Neural progenitor cell (in vitro differentiated cells): ENCODE measurements at regions not wholly inside any gene's neighbourhood (a gene's known extent, or its start where the extent isn't known, plus 50 kb on each side); places are given as distances from the start of the nearest gene placed in this dataset.

ENCODE experiments used
- EZH2 ChIP-seq: fragments of 200-600 bp; sonication (generic); IDR thresholded peaks from 2 replicates; pipeline ENCODE4 v1.6.1; 2017; ENCODE audit warnings: antibody characterized with exemption, mild to moderate bottlenecking, moderate library complexity
- TF ChIP-seq, protein P1 (sequence below): fragments of 200-600 bp; sonication (generic); IDR thresholded peaks from 2 replicates; pipeline ENCODE4 v1.5.1; 2017; ENCODE audit warnings: antibody characterized with exemption, mild to moderate bottlenecking

DNA sequence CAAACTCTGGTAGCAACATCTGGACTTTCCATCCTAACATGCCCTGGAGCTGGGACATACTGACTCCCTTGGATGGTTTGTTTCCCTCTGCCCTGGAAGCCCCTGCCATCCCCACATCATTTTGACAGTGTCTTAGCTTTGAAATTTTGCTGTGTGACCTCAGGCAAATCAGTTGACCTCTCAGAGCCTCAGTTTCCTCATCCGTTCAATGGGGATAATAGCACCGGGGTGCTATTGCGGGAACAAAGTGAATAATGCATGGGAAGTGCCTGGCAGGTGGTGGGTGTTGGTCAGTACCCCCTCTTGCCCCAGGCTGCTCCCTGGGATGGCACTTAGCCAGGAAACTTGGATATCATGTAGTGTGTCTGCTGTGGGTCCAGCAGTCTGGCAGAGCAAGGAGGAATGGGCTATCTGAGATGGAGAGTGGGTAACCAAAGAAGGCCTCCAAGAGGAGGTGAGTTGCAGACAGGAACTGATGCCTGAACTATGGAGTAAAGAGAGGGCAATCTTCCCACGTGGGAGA, 88.6 kb downstream of the MRPL14 start:
- no peak for TF ChIP-seq EZH2
- TF ChIP-seq, protein P1, sequence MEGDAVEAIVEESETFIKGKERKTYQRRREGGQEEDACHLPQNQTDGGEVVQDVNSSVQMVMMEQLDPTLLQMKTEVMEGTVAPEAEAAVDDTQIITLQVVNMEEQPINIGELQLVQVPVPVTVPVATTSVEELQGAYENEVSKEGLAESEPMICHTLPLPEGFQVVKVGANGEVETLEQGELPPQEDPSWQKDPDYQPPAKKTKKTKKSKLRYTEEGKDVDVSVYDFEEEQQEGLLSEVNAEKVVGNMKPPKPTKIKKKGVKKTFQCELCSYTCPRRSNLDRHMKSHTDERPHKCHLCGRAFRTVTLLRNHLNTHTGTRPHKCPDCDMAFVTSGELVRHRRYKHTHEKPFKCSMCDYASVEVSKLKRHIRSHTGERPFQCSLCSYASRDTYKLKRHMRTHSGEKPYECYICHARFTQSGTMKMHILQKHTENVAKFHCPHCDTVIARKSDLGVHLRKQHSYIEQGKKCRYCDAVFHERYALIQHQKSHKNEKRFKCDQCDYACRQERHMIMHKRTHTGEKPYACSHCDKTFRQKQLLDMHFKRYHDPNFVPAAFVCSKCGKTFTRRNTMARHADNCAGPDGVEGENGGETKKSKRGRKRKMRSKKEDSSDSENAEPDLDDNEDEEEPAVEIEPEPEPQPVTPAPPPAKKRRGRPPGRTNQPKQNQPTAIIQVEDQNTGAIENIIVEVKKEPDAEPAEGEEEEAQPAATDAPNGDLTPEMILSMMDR, result no peak
